HCT116 (cell line): ENCODE measurements at regions not wholly inside any gene's neighbourhood (a gene's known extent, or its start where the extent isn't known, plus 50 kb on each side); places are given as distances from the start of the nearest gene placed in this dataset.

Experiments
- CEBPB ChIP-seq: IDR thresholded peaks from 2 replicates; pipeline ENCODE4 v1.6.1; 2012; ENCODE audit warnings: low read depth
- CTCF ChIP-seq, 3 experiments: fragments of 200-600 bp in 1 of 3; sonication (generic) in 1 of 3; IDR thresholded peaks in 2 of 3; conservative IDR thresholded peaks in 1 of 3; 2 replicates each; pipeline ENCODE4 v1.5.1; 2012 to 2017; ENCODE audit warnings: low read depth in 2 of 3, low read length in 2 of 3, antibody characterized with exemption in 1 of 3, borderline replicate concordance in 1 of 3, control low read depth in 1 of 3, mild to moderate bottlenecking in 1 of 3, mixed read lengths in 1 of 3, mixed run types in 1 of 3, moderate library complexity in 1 of 3; ENCODE audit not compliant: insufficient read depth in 1 of 3
- EZH2phosphoT487 ChIP-seq: fragments of 200-600 bp; IDR thresholded peaks from 2 replicates; pipeline ENCODE4 v1.6.1; 2018; ENCODE audit warnings: antibody characterized with exemption, borderline replicate concordance
- MAX ChIP-seq: IDR thresholded peaks from 2 replicates; pipeline ENCODE4 v1.6.1; 2012
- POLR2A ChIP-seq: IDR thresholded peaks from 2 replicates; pipeline ENCODE4 v1.7.0; 2011; ENCODE audit warnings: borderline replicate concordance; ENCODE audit not compliant: insufficient read depth, insufficient read length; ENCODE audit errors: extremely low read depth
- POLR2AphosphoS5 ChIP-seq: IDR thresholded peaks from 2 replicates; pipeline ENCODE4 v1.6.1; 2011; ENCODE audit warnings: mild to moderate bottlenecking, low read depth, low read length, moderate library complexity
- SP1 ChIP-seq: IDR thresholded peaks from 2 replicates; pipeline ENCODE4 v1.6.1; 2012; ENCODE audit warnings: low read depth
- ZFX ChIP-seq: fragments of 450-650 bp; IDR thresholded peaks from 2 replicates; pipeline ENCODE4 v1.6.1; 2017

GRCh38 chr6:125586074-125586473 lies 163.4 kb upstream of the HEY2 start:
- TF ChIP-seq CTCF (IDR thresholded peaks at IDR 0.05 in 2 of 3, conservative IDR thresholded peaks at IDR 0.05 in 1 of 3; ENCODE audit: borderline replicate concordance in 1 of 3, insufficient read depth in 1 of 3, low read depth in 2 of 3, low read length in 2 of 3) (no peak), POLR2A (no peak), ZFX (no peak), POLR2AphosphoS5 (no peak), EZH2phosphoT487 (no peak), MAX (no peak), CEBPB (no peak), SP1 (no peak)
